DND-41 (cell line): ENCODE measurements at regions not wholly inside any gene's neighbourhood (a gene's known extent, or its start where the extent isn't known, plus 50 kb on each side); places are given as distances from the start of the nearest gene placed in this dataset.

ENCODE experiments used
- EZH2 ChIP-seq: IDR thresholded peaks from 3 replicates; pipeline ENCODE4 v1.6.1; 2012; ENCODE audit warnings: borderline replicate concordance, low read depth, mild to moderate bottlenecking, moderate library complexity, low read length, inconsistent platforms; ENCODE audit not compliant: severe bottlenecking
- TF ChIP-seq, protein P1 (sequence below): IDR thresholded peaks from 2 replicates; pipeline ENCODE4 v1.5.1; 2012; ENCODE audit warnings: borderline replicate concordance, low read length, moderate library complexity, mild to moderate bottlenecking; ENCODE audit not compliant: poor library complexity, severe bottlenecking; ENCODE audit errors: extremely low read depth

DNA sequence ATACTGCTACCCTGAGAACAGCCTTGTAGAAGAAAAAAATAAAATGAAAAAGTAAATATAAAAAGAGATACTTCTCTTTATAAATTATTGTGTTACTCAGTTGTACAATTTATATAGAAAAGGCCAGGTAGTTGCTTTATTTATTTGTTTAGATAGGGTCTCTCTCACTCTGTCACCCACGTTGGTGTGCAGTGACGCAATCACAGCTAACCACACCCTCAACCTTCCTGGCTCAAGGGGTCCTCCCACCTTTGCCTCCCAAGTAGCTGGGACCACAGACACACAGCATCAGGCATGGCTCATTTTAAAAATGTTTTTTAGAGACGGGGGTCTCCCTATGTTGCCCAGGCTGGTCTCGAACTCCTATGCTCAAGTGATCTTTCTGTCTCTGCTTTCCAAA is 175.4 kb upstream of the PZP start:
- TF ChIP-seq, protein P1, sequence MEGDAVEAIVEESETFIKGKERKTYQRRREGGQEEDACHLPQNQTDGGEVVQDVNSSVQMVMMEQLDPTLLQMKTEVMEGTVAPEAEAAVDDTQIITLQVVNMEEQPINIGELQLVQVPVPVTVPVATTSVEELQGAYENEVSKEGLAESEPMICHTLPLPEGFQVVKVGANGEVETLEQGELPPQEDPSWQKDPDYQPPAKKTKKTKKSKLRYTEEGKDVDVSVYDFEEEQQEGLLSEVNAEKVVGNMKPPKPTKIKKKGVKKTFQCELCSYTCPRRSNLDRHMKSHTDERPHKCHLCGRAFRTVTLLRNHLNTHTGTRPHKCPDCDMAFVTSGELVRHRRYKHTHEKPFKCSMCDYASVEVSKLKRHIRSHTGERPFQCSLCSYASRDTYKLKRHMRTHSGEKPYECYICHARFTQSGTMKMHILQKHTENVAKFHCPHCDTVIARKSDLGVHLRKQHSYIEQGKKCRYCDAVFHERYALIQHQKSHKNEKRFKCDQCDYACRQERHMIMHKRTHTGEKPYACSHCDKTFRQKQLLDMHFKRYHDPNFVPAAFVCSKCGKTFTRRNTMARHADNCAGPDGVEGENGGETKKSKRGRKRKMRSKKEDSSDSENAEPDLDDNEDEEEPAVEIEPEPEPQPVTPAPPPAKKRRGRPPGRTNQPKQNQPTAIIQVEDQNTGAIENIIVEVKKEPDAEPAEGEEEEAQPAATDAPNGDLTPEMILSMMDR, result no peak
- TF ChIP-seq EZH2, result no peak
